GM12873 (cell line): ENCODE measurements at regions not wholly inside any gene's neighbourhood (a gene's known extent, or its start where the extent isn't known, plus 50 kb on each side); places are given as distances from the start of the nearest gene placed in this dataset.

Experiments used
- CTCF ChIP-seq: IDR thresholded peaks from 2 replicates; pipeline ENCODE4 v1.5.1; 2012; ENCODE audit warnings: low read depth, mild to moderate bottlenecking, moderate library complexity, low read length, control low read depth; ENCODE audit not compliant: insufficient read depth; ENCODE audit errors: missing control alignments

- TF ChIP-seq CTCF: no peak
Measured at GRCh38 chr17:72212041-72212440, 91.2 kb downstream of the SOX9 start.

GRCh38 chr17:72215490-72215889, 94.7 kb downstream of the SOX9 start:
- TF ChIP-seq CTCF: no peak

- no peak for TF ChIP-seq CTCF
Measured at GRCh38 chr17:72215928-72216327, 95.1 kb downstream of the SOX9 start.

DNA sequence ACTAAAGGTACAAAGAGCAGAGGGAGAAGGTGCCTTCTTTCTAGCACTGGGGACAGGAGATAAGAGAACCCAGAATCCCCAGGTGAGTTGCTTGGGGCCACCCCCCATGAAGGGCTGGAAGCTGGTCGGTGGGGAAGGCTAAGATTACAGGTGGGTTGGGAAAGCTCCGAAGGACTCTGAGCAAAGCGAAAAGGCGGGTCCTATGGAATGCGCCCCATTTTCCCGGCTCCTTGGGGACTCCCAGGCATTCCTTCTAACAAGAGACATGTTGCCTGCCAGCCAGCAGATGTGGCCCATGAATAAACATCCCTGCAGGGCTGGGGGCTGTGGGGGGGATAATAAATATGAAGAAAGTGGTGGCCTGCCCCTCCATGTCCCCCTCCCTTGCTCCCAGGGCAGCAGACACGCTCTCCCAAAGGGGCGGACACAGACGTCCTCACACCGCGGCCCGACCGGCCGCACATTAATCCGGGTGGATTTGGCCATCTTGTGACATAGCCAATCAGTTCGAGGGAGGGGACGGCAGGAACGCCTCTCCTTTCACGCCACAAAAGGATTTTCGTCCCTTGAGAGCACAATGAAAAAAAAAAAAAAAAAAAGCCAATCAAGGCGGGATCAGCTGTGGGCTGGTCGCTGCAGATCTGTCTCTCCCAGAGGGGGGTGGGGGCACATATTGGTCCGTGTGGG, 98.5 kb downstream of the SOX9 start:
- no peak for TF ChIP-seq CTCF

GRCh38 chr17:72219824-72220493, 99.1 kb downstream of the SOX9 start:
- TF ChIP-seq CTCF: no peak

- TF ChIP-seq CTCF: no peak
Measured at GRCh38 chr17:72222661-72223380, 102.0 kb downstream of the SOX9 start.

DNA sequence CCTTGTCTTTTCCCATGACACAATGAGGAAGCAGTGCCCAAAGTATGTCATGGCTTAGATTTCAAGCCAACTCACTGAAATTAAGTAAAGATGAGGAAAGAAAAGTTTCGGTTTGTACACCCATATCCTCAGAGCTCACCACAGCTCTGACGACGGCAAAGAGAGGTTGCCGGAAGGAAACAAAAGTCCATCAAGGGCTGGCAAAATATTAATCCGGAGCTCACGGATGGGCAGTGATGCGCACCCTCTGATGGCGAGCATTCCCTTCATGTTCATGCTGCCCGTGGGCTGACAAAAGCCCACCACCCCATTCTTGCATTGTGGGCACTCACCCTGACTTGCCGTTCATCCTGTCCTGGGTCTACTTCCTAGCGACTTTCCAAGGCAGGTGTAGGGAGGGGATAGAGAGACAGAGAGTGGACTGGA, 103.1 kb downstream of the SOX9 start:
- TF ChIP-seq CTCF: no peak
